NB4 (cell line): ENCODE measurements at regions not wholly inside any gene's neighbourhood (a gene's known extent, or its start where the extent isn't known, plus 50 kb on each side); places are given as distances from the start of the nearest gene placed in this dataset.
"Not testable (repeated sequence)": the region's sequence is repeated elsewhere in the genome, so short reads cannot be mapped to it uniquely, and the experiment has no call there.

Experiments
- MYC ChIP-seq: IDR thresholded peaks from 2 replicates; pipeline ENCODE4 v1.6.1; 2011; ENCODE audit warnings: low read depth, low read length
- POLR2A ChIP-seq: IDR thresholded peaks from 2 replicates; pipeline ENCODE4 v1.6.1; 2011; ENCODE audit warnings: mild to moderate bottlenecking; ENCODE audit not compliant: insufficient read length; ENCODE audit errors: extremely low read depth
- TF ChIP-seq, protein P1 (sequence below): IDR thresholded peaks from 2 replicates; pipeline ENCODE4 v1.6.1; 2011; ENCODE audit warnings: low read depth, low read length
- TF ChIP-seq, protein P2 (sequence below): IDR thresholded peaks from one replicate; pipeline ENCODE4 v1.5.1; 2012; ENCODE audit warnings: low read depth, low read length

DNA sequence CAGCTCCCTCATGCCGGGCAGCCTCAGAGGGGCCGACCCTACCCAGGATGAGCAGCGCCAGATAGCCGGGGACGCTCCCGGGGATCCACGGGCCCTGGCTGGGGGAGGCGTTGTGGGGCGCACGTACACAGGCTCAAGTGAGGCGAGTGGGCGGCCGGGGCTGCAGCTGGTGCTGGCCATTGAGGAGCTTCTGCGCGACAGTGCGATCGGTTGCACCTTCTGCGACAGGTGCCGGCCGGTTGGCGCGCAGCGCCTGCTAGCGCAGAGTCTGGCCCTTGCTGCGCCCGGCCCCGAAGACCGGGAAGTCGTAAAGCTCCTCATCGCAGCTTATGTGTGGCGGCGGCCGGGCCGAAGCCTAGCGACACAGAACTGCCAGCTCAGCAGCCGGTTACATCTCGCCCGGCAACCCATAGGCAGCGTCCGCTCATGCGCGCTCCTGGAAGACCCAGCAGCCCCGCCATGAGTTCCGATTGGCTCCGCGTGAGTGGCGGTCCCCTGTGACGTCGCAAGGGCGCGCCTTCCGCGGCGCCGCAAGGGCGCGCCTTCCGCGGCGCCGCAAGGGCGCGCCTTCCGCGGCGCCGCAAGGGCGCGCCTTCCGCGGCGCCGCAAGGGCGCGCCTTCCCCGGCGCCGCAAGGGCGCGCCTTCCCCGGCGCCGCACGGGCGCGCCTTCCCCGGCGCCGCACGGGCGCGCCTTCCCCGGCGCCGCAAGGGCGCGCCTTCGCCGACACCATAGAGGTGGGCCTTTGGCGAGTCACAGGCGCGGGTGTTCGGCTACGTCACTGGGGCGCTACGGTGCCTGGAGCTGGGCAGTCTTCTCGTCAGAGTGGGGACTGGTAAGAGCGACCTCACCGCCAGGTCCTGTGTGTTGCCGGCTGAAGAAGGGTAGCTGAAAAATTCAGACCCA, 308.6 kb downstream of the ZNF37A start:
- TF ChIP-seq, protein P1, sequence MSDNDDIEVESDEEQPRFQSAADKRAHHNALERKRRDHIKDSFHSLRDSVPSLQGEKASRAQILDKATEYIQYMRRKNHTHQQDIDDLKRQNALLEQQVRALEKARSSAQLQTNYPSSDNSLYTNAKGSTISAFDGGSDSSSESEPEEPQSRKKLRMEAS: not testable (repeated sequence)
- TF ChIP-seq POLR2A: peak; percentile 29
- TF ChIP-seq, protein P2, sequence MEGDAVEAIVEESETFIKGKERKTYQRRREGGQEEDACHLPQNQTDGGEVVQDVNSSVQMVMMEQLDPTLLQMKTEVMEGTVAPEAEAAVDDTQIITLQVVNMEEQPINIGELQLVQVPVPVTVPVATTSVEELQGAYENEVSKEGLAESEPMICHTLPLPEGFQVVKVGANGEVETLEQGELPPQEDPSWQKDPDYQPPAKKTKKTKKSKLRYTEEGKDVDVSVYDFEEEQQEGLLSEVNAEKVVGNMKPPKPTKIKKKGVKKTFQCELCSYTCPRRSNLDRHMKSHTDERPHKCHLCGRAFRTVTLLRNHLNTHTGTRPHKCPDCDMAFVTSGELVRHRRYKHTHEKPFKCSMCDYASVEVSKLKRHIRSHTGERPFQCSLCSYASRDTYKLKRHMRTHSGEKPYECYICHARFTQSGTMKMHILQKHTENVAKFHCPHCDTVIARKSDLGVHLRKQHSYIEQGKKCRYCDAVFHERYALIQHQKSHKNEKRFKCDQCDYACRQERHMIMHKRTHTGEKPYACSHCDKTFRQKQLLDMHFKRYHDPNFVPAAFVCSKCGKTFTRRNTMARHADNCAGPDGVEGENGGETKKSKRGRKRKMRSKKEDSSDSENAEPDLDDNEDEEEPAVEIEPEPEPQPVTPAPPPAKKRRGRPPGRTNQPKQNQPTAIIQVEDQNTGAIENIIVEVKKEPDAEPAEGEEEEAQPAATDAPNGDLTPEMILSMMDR: not testable (repeated sequence)
- TF ChIP-seq MYC: not testable (repeated sequence)
